HG03520 (cell line): ENCODE measurements at regions not wholly inside any gene's neighbourhood (a gene's known extent, or its start where the extent isn't known, plus 50 kb on each side); places are given as distances from the start of the nearest gene placed in this dataset.
"Not testable (repeated sequence)": the region's sequence is repeated elsewhere in the genome, so short reads cannot be mapped to it uniquely, and the experiment has no call there.

Experiments used
- ATAC-seq: cut with Tn5 transposase; IDR thresholded peaks from one replicate; pipeline ENCODE4 v1.9.1; 2021; ENCODE audit warnings: mild to moderate bottlenecking, moderate library complexity; ENCODE audit not compliant: unreplicated experiment

DNA sequence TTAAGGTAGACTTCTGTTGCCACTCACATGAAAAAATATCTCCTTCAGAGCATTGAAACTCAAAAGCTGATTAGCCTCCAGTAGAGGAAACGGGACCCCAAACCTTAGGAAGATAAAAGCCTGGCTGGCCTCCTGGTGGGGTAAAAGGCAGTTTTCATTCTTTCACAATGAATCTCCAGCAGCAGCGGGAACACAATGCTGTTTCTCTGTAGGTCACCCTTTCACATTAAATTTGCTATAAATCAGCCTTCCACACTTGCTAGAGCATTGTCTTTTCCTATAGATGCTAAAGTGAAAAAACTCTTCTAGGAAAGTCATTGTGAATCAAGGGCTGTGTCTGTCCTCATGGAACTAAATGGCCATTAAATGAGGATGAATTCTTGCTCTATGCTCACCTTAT lies 207.3 kb upstream of the MAGEB2 start:
- ATAC-seq, result no peak

DNA sequence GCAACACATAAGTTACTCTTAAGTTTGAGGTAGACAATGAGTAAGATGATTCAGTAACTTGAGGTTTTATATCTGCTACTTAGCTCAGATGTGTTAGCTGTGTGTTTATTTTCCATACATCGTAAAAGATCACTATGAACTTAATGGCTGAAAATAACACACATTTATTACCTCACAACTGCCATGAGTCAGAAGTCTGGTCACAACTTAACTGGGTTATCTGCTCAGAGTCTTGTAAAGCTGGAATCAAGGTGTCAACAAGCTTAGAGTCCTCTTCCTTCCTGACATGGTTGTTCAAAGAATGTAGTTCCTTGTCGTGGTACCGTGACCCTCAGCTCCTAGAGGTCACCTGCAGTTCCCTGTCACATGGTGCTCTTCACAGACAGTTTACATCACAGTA lies 204.9 kb upstream of the MAGEB2 start:
- no peak for ATAC-seq

DNA sequence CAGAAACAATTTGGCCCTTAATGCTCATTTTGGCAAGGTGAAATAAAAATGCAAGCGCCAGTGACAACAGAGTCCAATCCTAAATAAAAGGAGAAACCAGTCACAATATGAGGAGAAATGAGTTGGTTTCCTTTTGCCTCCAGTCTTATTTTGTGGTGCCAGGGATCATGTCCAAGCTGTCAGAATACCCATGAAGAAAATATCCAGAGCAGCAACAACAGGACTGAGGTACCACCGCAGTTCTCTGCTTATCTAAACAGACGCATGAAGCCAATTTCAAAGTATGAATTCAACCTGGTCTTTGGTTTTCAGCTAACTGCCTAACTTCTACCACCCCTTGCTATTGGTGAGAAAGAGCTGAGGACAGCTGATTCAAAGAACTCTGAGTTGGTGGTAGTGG lies 199.9 kb upstream of the MAGEB2 start:
- no peak for ATAC-seq

DNA sequence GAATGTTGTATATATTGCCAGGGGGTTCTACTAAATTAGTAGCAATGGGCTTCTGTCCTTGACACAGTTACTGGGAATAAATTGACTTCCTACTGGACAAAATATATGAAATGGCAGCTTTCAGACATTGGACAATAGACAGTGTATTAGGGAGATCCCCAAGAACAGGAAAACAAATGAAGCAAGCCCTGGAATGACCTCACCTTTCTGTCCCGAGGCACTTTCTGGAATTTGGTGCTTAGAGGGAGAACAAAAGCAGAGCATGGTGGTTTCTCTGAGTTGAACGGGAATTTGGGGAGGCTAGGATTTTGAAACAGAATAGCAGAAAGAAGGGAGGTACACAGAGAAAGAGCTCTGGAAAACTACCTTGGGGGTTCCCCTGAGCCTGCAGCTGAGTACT lies 187.7 kb upstream of the MAGEB2 start:
- ATAC-seq, result no peak

DNA sequence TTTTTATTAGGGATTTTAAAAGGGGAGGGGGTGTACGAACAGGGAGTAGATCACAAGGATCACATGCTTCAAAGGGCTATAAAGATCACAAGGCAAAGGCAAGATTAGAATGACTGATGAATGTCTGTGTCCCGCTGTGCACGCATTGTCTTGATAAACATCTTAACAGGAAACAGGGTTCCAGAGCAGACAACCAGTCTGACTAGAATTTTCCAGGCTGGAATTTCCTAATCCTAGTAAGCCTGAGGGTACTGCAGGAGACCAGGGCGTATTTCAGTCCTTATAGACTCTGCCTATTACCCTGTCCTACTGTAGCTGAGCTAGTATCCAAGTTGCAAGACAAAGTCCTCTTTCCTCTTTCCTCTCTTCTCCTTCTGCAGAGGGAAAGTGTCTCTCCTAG lies 179.0 kb upstream of the MAGEB2 start:
- ATAC-seq, result not testable (repeated sequence)

DNA sequence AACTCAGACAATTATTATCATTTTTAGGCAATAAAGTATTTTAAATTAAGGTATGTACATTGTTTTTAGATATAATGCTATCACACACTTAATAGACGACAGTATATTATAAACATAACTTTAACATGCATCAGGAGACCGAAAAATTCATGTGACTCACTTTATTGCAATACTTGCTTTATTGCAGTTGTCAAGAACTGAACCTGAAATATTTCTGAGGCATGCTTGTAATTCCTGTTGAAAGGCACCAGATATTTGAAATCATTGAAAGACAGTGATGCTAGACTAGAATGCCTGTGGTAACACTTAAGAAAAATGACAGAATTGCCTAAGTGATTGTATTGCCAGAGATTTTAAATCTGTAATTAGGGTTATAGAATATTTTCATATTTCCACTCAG lies 175.6 kb upstream of the MAGEB2 start:
- ATAC-seq, result no peak

DNA sequence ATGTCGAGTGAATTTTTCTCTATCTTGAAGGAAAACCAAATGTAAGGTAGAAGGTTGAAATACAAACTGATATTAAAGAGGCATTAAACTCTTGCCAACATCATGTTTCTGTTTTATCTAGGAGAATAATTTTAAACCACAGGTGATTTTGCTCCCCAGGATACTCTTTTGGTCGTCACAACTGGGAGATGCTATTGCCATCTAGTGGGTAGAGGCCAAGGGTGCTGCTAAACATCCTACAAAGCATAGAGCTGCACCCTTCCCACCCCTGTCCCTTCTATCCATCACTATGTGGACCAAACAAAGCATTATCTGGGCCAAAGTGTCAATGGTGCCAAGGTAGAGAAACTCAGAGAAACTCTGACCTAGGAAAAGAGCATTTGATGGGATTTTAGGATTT lies 154.6 kb upstream of the MAGEB2 start:
- no peak for ATAC-seq

DNA sequence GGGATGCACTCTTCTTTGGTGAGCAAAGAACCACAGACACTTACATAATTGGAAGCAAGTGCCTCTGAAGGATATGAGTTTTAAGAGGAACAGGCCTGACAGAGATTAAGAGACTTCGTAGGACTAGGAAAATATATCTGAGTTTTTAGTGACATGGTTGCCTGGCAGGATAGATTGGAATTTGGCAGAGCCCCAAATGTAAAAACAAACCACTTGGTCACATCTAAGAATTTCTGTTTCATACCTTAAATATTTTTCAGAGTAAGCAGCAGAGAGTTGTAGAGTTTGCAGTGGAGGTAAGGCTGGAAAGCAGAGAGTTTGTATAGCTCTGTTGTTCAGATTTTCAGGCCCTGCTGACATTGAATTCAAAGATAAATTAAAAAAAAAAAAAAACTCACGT lies 150.1 kb upstream of the MAGEB2 start:
- no peak for ATAC-seq

DNA sequence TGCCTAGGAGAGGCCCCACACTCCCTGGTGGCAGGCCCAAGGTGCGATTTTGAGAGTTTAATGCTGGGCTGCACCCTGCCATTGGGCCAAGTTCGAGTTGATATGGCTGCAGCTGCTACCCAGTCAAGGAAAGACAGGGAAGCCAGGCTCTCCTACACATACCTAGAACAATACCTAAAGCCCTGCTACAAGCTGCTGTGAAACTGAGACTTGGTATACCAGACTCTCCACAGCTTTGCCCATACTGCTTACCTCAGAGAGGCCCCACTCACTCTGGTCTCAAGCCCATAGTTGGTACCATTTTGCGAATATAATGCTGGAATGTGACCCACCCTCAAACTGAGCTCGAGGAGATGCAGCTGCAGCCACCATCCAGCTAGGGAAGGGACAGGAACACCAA lies 147.7 kb upstream of the MAGEB2 start:
- ATAC-seq, result no peak

DNA sequence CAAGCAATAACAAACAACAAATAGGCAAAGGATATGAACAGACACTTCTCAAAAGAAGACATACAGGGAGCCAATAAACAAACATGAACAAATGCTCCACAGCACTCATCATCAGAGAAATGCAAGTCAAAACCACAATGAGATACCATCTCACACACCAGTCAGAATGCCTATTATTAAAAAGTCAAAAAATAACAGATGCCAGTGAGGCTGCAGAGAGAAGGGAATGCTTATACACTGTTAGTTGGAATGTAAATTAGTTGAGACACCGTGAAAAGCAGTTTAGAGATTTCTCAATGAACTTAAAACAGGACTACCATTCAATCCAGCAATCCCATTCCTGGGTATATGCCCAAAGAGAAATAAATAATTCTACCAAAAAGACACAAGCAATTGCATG lies 129.8 kb upstream of the MAGEB2 start:
- no peak for ATAC-seq

DNA sequence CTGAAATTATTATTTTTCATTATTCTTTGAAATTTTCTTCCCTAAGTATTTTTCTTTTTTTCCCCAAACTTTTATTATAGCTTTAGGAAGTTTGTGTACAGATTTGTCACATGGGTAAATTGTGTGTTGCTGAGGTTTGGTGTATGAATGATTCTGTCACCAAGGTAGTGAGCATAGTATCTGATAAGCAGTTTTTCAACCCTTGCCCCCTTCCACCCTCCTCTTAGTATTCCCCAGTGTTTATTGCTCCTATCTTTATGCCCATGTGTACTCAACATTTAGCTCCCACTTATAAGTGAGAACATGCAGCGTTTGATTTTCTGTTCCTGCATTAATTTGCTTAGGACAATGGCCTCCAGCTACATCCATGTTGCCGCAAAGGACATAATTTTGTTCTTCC lies 103.9 kb upstream of the MAGEB2 start:
- ATAC-seq, result no peak

DNA sequence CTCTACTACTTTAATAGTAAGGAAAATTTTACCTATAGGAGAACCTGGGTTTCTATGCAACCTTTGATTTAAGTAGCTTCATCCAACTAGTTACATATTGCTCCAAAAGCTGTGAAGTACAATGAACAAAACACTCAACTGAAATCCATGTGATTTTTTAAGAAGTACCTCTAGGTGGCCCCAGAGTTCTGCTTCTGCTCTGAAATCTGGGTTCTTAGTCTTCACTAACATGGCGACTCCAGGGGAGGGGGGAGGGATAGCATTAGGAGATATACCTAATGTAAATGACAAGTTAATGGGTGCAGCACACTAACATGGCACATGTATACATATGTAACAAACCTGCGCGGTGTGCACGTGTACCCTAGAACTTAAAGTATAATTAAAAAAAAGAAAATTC lies 73.4 kb upstream of the MAGEB2 start:
- ATAC-seq, result peak; percentile 76

DNA sequence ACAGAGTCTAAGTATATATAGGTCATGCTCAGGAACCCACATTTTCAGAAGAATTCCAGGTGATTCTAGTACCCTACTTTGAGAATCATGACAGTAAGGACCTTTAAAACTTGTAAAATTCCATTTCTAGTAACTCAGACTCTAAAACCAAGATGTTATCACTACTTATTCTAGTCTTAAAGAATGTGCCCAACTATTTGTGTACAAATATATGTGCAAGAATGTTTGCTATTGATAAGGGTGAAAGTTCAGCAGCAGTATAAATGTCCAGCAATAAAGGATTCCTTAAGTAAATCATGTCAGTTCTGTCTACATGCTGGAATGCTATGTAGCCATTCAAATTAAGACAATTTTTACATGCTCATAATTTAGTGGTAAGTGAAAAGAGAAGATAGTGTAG lies 71.1 kb upstream of the MAGEB2 start:
- ATAC-seq, result no peak

DNA sequence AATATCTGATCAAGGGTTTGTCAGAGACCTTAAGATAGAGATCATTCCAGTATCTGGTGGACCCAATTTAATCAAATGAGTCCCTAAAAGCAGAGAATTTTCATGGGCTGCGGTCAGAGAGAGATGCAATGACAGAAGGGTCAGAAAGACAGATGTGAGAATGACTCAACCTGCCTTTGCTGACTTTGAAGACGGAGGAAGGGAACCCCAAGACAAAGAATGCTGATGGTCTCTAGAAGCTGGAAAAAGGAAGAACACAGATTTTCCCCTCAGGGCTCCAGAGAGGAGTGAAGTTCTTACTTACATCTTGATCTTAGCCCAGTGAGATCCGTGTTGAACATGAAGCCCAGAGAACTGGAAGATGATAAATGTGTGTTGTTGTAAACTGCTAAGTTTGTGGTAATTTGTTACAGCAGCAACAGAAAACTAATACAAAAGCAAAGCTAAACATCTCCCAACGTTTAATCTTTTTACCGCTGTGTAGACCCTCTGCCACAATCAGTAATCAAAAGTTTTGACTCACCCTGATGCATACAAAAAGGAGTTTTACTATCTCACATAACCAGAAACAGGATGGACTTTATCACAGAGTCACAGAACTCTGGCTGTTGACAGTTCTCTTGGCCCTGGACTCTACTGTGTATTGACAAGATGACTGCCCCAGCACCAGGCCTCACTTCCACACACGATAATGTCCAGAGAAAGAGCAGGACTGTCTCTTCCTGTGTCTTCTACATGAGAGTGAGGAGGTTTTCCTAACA lies 70.2 kb upstream of the MAGEB2 start:
- ATAC-seq, result no peak

DNA sequence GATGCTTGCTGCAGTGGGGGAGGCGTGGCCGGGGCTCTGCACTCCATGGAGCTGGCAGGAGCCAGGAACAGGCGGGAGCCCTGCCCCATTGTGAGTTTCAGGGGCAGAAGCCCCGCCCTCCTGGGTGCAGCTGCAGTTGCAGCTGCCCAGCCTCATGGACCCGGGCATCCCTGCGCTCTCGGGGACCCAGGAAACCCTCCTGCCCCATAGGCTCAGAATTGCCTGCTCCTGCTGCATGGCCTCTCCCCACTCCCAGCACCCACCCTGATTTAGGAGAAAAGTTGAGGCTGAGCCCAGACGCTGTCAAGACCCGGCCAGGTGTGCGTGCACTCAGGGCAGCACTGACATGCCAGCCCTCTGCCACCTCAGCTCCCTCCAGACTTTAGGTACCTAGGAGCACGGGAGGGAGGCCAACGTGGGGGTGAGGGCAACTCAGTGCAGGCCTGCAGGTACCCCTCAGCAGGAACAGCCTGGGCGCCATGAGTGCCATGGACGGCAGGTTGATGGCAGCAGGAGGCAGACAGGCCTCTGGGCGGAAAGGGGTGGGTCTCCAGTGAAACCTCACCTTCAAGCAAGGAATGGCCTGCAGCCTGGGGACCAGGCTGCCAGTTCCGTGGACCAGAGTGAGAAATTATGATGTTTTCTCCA lies 67.2 kb upstream of the MAGEB2 start:
- no peak for ATAC-seq

DNA sequence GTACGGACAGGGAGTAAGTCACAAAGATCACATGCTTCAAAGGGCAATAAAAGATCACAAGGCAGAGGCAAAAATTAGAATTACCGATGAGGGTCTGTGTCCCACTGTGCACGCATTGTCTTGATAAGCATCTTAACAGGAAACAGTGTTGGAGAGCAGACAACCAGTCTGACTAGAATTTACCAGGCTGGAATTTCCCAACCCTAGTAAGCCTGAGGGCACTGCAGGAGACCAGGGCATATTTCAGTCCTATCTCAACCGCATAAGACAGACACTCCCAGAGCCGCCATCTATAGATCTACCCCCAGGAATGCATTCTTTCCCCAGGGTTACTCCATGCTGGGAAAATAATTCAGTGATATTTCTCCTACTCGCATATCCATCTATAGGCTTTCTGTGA lies 66.2 kb upstream of the MAGEB2 start:
- not testable (repeated sequence) for ATAC-seq

DNA sequence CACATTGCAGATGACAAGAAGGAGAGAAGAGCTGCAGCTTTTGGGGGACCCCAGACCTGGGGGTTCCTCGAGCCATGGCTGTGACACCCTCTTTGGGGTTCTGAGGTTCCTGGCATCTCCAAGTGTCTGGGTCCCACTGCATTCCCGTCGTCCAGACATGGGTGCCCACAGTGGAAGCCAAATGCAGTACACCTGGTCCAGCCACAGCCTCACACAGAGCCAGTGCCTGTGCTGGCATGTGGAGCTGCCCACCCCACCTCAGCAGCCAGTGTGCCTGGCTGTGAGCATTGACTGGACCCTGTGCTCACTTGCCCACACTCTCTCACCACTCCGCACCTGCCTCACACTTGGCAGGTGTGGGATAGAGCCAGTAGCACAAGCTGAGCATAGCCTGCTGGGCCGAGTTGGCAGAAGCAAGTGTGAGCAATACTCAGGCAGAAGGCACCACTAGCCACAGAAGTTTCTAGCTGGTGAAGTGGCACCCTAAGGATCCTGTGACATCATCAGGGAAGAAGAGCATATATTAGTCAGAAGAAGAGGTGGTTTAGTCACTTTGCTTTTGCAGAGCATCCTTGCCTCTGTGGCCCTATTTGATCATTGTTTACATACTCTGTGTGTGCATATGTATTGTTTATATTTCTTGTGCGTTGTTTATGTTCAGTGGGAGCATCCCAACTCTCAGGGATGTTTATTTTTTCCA lies 65.0 kb upstream of the MAGEB2 start:
- no peak for ATAC-seq

DNA sequence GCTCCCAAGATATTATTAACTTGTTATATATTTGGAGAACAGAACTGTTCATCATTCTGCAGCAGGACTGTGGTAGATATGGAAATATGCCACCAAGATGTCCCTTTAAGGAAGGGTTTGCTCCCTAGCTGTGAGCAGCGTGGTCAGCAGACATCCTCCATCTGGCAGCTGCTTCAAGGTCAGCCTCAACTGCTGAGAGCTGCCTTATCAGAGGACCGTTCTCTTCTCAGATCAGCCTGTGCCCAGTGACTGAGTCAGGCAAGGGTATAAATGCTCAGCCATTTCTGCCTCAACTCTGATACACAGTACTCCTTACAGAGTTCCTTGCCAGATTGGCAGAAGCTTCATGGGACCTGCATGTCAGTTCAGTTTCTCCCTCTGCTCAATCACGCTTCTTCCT lies 63.4 kb upstream of the MAGEB2 start:
- no peak for ATAC-seq

DNA sequence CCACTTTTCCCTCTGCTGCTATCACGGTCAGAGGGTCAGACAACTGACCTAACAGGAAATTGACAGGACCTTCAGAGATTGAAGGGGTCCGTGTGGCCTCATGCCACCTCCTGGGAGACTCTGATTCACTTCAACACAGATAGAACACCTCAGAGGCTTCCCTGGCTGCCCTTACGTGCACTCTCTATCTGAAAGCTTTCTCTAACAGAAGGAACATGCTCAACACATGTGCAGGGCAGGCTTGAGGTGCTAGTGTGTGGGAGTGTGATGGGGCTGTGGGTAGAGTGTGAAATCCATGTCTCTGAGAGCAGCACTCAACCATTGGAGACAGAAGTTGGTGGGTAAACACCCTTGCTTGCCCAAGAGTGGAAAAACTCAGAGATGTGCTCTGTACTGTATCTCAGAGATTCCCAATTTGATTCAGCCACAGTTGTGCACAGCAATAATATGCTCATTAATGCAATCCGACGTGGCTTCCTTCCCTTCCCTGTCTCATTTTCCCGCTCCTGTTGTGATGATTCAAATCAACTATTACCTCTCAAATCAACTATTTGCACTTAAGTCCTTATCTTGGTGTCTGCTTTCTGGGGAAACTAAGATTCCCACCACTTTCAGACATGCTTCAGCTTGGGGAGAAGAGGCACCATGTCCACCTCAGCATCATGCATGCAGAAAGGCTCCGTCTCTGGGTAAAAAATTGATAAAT lies 62.0 kb upstream of the MAGEB2 start:
- ATAC-seq, result no peak

DNA sequence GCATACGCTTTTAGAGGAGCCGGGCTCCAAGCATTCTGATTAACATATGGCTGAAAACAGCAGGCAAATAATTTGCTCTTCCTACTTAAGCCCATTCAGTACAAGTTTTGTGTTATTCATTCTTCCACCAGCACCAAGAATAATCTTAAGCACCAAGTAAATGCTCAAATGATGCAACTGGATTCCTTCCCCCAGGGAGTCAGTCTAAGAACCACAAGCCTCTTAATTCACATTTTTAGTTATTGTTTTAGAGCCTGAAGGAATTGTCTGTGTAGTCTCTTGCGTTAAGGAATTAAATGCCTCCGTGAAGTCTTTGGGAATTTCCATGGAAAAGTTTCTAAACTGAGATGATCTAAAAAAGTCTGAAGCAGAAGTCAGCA lies 61.5 kb upstream of the MAGEB2 start:
- ATAC-seq, result no peak

DNA sequence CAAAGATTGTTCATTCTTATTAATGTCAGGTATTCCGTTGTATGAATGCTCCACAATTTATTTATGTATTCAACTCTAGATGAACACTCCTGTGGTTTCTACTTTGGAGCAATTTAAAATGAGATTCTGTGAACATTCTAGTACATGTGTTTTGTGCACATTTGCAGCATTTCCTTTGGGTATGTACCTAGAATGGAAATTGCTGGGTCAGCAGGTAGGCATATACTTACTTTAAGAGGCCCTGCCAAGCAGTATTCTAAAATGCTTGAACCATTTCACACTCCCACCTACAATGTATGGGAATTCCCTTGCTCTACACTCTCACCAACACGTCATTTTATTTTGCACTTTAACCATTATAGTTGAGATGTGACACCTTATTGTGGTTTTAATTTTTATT lies 59.4 kb upstream of the MAGEB2 start:
- no peak for ATAC-seq
